ENCODE measurements at regions not wholly inside any gene's neighbourhood (a gene's known extent, or its start where the extent isn't known, plus 50 kb on each side); places are given as distances from the start of the nearest gene placed in this dataset.
A peak's percentile ranks its signal among the peaks of the same experiment; 100 is the strongest.

DNA sequence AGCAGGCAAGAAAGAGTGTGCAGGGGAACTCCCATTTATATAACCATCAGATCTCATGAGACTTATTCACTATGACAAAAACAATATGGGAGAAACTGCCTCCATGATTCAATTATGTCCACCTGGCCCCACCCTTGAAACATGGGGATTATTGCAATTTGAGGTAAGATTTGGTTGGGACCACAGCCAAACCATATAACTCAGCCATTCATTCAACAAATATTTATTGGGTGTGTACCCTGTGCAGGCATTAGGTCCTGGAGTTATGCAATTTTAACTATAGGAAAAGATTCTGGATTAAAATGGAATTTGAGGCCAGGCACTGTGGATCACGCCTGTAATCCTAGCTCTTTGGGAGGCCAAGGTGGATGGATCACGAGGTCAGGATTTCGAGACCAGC, 124.2 kb upstream of the GAS1 start:
- TF ChIP-seq, protein P1, sequence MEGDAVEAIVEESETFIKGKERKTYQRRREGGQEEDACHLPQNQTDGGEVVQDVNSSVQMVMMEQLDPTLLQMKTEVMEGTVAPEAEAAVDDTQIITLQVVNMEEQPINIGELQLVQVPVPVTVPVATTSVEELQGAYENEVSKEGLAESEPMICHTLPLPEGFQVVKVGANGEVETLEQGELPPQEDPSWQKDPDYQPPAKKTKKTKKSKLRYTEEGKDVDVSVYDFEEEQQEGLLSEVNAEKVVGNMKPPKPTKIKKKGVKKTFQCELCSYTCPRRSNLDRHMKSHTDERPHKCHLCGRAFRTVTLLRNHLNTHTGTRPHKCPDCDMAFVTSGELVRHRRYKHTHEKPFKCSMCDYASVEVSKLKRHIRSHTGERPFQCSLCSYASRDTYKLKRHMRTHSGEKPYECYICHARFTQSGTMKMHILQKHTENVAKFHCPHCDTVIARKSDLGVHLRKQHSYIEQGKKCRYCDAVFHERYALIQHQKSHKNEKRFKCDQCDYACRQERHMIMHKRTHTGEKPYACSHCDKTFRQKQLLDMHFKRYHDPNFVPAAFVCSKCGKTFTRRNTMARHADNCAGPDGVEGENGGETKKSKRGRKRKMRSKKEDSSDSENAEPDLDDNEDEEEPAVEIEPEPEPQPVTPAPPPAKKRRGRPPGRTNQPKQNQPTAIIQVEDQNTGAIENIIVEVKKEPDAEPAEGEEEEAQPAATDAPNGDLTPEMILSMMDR (IDR thresholded peaks at IDR 0.05; ENCODE audit: low read length, missing control alignments), result no peak
- H3K4me3 ChIP-seq (replicated peaks; ENCODE audit: low read depth, low read length), result no peak overlapping the region
- no peak for DNase-seq (ENCODE audit: low read depth)

- no peak for DNase-seq (ENCODE audit: low read depth)
- no peak overlapping the region for H3K4me3 ChIP-seq (replicated peaks; ENCODE audit: low read depth, low read length)
- TF ChIP-seq, protein P1 (IDR thresholded peaks at IDR 0.05; ENCODE audit: low read length, missing control alignments), result no peak
Observed at GRCh38 chr9:87073692-87074091, 126.4 kb upstream of the GAS1 start.

- TF ChIP-seq, protein P1 (IDR thresholded peaks at IDR 0.05; ENCODE audit: low read length, missing control alignments), result no peak
- no peak for DNase-seq (ENCODE audit: low read depth)
- no peak overlapping the region for H3K4me3 ChIP-seq (replicated peaks; ENCODE audit: low read depth, low read length)
Observed at GRCh38 chr9:87075537-87075936, 128.2 kb upstream of the GAS1 start.

DNA sequence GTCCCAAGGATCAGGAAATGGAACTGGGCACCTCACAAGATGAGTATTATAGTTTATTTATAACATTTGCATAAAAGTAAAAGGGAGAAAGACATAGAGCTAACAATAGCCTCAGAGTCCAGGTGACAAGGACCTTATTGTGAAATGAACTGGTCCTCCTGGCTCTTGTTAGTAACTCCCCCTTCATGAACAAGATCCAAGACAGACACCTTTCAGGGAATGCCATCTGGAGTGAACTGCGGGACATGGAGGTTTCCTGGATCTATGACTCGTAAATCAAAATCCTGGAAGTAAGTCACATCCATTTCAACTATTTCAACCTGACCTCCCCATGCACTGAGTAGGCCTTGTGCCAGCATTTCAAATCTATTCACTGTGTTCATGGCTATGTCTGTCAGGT, 129.5 kb upstream of the GAS1 start:
- TF ChIP-seq, protein P1 (IDR thresholded peaks at IDR 0.05; ENCODE audit: low read length, missing control alignments), result no peak
- peak; percentile 42 for DNase-seq (ENCODE audit: low read depth)
- no peak overlapping the region for H3K4me3 ChIP-seq (replicated peaks; ENCODE audit: low read depth, low read length)

GRCh38 chr9:87077986-87078385, 130.7 kb upstream of the GAS1 start:
- H3K4me3 ChIP-seq (replicated peaks; ENCODE audit: low read depth, low read length), result no peak overlapping the region
- DNase-seq (ENCODE audit: low read depth), result no peak
- TF ChIP-seq, protein P1 (IDR thresholded peaks at IDR 0.05; ENCODE audit: low read length, missing control alignments), result no peak

DNA sequence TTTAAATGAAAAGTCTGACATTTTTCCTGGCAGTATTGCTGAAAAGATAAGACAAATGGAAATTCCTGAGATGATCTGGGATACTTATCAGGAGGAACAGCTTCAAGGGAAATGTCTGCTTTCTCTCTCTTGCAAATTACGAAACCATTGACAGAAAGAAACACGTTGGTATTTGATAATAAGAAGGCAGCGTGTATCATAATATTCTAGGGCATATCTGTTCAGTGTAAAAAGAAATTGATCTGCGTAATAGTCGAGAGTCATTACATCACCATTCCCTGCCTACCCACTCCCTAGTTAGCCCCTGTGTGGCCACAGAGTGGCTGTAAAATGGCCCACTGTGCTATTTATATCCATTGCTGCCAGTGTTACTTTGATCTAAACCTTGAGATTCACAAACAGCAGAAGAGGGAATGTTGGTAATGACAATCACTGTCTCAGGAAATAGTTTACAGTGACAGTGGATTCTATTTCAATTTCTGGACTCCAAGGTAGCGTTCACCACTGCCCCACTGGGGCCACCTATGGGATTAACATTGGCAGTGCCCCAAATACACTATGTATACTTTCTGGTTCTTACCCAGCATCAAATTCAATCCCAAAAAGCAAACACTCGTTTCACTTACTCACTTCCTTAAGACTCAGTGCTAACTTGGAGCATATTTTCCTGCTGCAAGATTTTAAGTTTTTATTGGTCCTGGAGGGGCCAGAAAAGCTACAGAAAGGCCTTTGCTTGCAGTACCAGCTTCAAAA, 133.4 kb upstream of the GAS1 start:
- peak; percentile 86 for DNase-seq (ENCODE audit: low read depth)
- no peak overlapping the region for H3K4me3 ChIP-seq (replicated peaks; ENCODE audit: low read depth, low read length)
- TF ChIP-seq, protein P1 (IDR thresholded peaks at IDR 0.05; ENCODE audit: low read length, missing control alignments), result peak; percentile 44

GRCh38 chr9:87081503-87081902, 134.2 kb upstream of the GAS1 start:
- no peak overlapping the region for H3K4me3 ChIP-seq (replicated peaks; ENCODE audit: low read depth, low read length)
- TF ChIP-seq, protein P1 (IDR thresholded peaks at IDR 0.05; ENCODE audit: low read length, missing control alignments), result no peak
- DNase-seq (ENCODE audit: low read depth), result no peak
